GM13977 (cell line): ENCODE measurements at regions not wholly inside any gene's neighbourhood (a gene's known extent, or its start where the extent isn't known, plus 50 kb on each side); places are given as distances from the start of the nearest gene placed in this dataset.

Experiments
- DNase-seq: peaks from one replicate; pipeline ENCODE4 v3.0.0; 2012; ENCODE audit warnings: low spot score
- CTCF ChIP-seq: IDR thresholded peaks from 2 replicates; pipeline ENCODE4 v1.5.1; 2012; ENCODE audit warnings: mild to moderate bottlenecking, control low read depth; ENCODE audit not compliant: insufficient read depth; ENCODE audit errors: extremely low read depth, missing control alignments
- in situ Hi-C: fragments of 300-500 bp; cut with MboI; formaldehyde crosslinking; loops from one replicate; pipeline ENCODE4 v1.12.0; 2022; ENCODE audit warnings: low sequenced_read_pairs, low pct_unique_long_range_greater_than_20kb, mixed read lengths, inconsistent platforms; ENCODE audit not compliant: unreplicated experiment

GRCh38 chr2:212596276-212596675 lies 57.7 kb upstream of the ERBB4 start:
- DNase-seq = no peak
- TF ChIP-seq CTCF = no peak
- in situ Hi-C loops = no loop called here

DNA sequence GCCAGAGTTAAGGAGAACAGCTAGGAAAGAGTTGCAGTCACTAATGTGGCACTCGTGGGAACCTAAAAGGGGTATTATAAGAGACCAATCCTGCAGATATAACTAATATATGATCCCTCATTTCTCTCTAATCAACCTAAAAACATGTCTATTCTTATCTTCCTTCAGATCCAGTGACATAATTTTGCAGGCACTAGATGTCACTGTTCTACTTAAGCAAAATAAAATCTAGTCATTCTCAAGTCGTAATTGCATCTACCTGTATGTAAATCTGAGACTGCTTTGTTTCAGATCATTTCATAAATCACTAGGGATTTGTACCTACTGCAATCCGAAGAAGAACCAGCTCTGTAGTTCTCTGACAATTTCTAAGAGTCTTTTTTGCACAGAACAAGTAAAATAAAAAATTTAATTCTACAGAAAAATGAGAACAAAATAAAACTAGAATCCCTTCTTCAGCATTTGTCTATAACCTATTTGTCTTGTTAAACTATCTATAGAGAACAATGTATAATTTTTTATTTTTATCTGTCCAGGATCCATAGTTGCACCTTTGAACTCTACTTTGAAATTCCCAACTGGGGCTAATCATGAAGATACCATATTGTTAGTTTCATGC lies 56.5 kb upstream of the ERBB4 start:
- no peak for DNase-seq
- in situ Hi-C loops = no loop called here
- peak; percentile 33 for TF ChIP-seq CTCF

DNA sequence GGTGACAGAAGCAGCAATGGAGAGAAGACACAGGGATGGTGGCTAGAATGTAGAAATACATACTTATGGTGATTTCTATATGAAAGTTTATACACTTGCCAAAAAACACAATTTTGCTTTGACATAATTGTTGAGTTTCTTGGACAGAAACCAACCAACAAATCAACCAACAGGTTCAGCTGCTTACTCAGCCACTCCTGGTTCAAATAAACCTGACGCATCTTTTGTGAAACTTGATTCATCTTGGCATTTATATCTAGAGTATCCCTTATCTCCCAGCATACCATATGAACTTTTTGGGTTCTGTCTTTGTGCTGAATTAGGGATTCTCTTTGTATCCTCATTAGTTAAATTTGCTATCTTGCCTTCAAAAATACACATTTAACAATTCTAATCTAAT lies 54.1 kb upstream of the ERBB4 start:
- in situ Hi-C loops = no loop called here
- DNase-seq = no peak
- TF ChIP-seq CTCF = no peak
